A673 (cell line): ENCODE measurements at regions not wholly inside any gene's neighbourhood (a gene's known extent, or its start where the extent isn't known, plus 50 kb on each side); places are given as distances from the start of the nearest gene placed in this dataset.
A peak's percentile ranks its signal among the peaks of the same experiment; 100 is the strongest.

Experiments used
- BruUV-seq: library from RNA; stranded (reverse); fragments of 400-500 nt; replicated peaks from 2 replicates; lab custom pipeline; 2021; lab: Mats Ljungman, UMichigan
- CTCF ChIA-PET: fragments of 300-600 bp; sonication (Branson Sonifier 250); formaldehyde crosslinking; loops from one replicate; lab custom pipeline; 2022; ENCODE audit warnings: antibody characterized with exemption; lab: Charles Lee
- POLR2A ChIA-PET: fragments of 300-600 bp; sonication (Branson Sonifier 250); formaldehyde crosslinking; loops from one replicate; lab custom pipeline; 2022; ENCODE audit warnings: antibody characterized with exemption; ENCODE audit not compliant: low non-redundant PET; lab: Charles Lee
- DNase-seq: peaks from one replicate; pipeline ENCODE4 v3.0.0-alpha.2; 2015; ENCODE audit warnings: low spot score
- H3K27ac ChIP-seq: fragments of 200-600 bp; sonication (generic); 2 replicates; pipeline ENCODE4 v1.5.1; 2016; ENCODE audit warnings: mixed run types, low read depth, mild to moderate bottlenecking, mixed read lengths, antibody characterized with exemption, low read length; ENCODE audit not compliant: poor library complexity, severe bottlenecking
- H3K27me3 ChIP-seq: fragments of 200-600 bp; sonication (generic); replicated peaks from 2 replicates; pipeline ENCODE4 v1.6.1; 2017; ENCODE audit warnings: mixed run types, low read depth, mild to moderate bottlenecking, mixed read lengths, antibody characterized with exemption, low read length; ENCODE audit not compliant: insufficient read depth, poor library complexity
- H3K36me3 ChIP-seq: fragments of 200-600 bp; sonication (generic); 2 replicates; pipeline ENCODE4 v1.6.1; 2016; ENCODE audit warnings: mixed run types, mild to moderate bottlenecking, mixed read lengths, antibody characterized with exemption, low read length; ENCODE audit not compliant: insufficient read depth, poor library complexity, severe bottlenecking
- H3K4me1 ChIP-seq: fragments of 200-600 bp; sonication (generic); 2 replicates; pipeline ENCODE4 v1.6.1; 2017; ENCODE audit warnings: mixed run types, mild to moderate bottlenecking, mixed read lengths, antibody characterized with exemption, low read length; ENCODE audit not compliant: insufficient read depth, poor library complexity, severe bottlenecking
- H3K4me3 ChIP-seq: fragments of 200-600 bp; sonication (generic); 2 replicates; pipeline ENCODE4 v1.5.1; 2016; ENCODE audit warnings: low read depth, mixed run types, mild to moderate bottlenecking, mixed read lengths, low read length; ENCODE audit not compliant: poor library complexity, severe bottlenecking
- H3K9me3 ChIP-seq: fragments of 200-600 bp; sonication (generic); 2 replicates; pipeline ENCODE4 v1.6.1; 2016; ENCODE audit warnings: mixed run types, low read depth, mild to moderate bottlenecking, mixed read lengths, antibody characterized with exemption, low read length; ENCODE audit not compliant: poor library complexity, severe bottlenecking
- CTCF ChIP-seq: fragments of 300-800, 200-600 bp; sonication (generic); conservative IDR thresholded peaks from 2 replicates; pipeline ENCODE4 v1.5.1; 2017; ENCODE audit warnings: low read depth, mild to moderate bottlenecking, antibody characterized with exemption, low read length, moderate library complexity, mixed read lengths
- EZH2 ChIP-seq: fragments of 200-600 bp; sonication (generic); IDR thresholded peaks from 2 replicates; pipeline ENCODE4 v1.6.1; 2017; ENCODE audit warnings: borderline replicate concordance, low read depth, mild to moderate bottlenecking, mixed read lengths, antibody characterized with exemption, low read length; ENCODE audit not compliant: poor library complexity, severe bottlenecking
- intact Hi-C: fragments of 100-400 bp; cut with micrococcal nuclease; formaldehyde crosslinking; loops from one replicate; pipeline ENCODE4 v1.10.0; 2022; ENCODE audit not compliant: unreplicated experiment

- BruUV-seq: no TSS peak
- TF ChIP-seq CTCF (no peak), EZH2 (no peak)
- H3K27ac ChIP-seq: no peak overlapping the region
- no peaks in the 10 kb centered on the region for H3K36me3 ChIP-seq
- ChIA-PET POLR2A (no interaction called here), CTCF (no interaction called here)
- intact Hi-C loops: no loop called here
- no peak for DNase-seq
- H3K9me3 ChIP-seq: no peaks in the 10 kb centered on the region
- no peaks in the 10 kb centered on the region for H3K27me3 ChIP-seq
- H3K4me1 ChIP-seq: no peaks in the 10 kb centered on the region
- H3K4me3 ChIP-seq: no peak overlapping the region
These were observed 399.0 kb upstream of the MEF2C start for GRCh38 chr5:89281766-89282553.

GRCh38 chr5:89281211-89281610 lies 398.2 kb upstream of the MEF2C start:
- H3K36me3 ChIP-seq: no peaks in the 10 kb centered on the region
- no TSS peak for BruUV-seq
- H3K9me3 ChIP-seq: no peaks in the 10 kb centered on the region
- POLR2A ChIA-PET: no interaction called here
- no peak for TF ChIP-seq EZH2
- TF ChIP-seq CTCF: no peak
- H3K27ac ChIP-seq: no peak overlapping the region
- intact Hi-C loops: no loop called here
- H3K4me1 ChIP-seq: no peaks in the 10 kb centered on the region
- no peak overlapping the region for H3K4me3 ChIP-seq
- no peaks in the 10 kb centered on the region for H3K27me3 ChIP-seq
- CTCF ChIA-PET: no interaction called here
- DNase-seq: no peak

- H3K27me3 ChIP-seq: no peaks in the 10 kb centered on the region
- TF ChIP-seq EZH2 (no peak), CTCF (no peak)
- ChIA-PET CTCF (no interaction called here), POLR2A (no interaction called here)
- DNase-seq: peak; percentile 17
- intact Hi-C loops: no loop called here
- no peaks in the 10 kb centered on the region for H3K36me3 ChIP-seq
- H3K9me3 ChIP-seq: no peaks in the 10 kb centered on the region
- H3K4me3 ChIP-seq: no peak overlapping the region
- no TSS peak for BruUV-seq
- H3K27ac ChIP-seq: no peak overlapping the region
- no peaks in the 10 kb centered on the region for H3K4me1 ChIP-seq
These were observed 397.4 kb upstream of the MEF2C start for GRCh38 chr5:89280103-89281037.
